PC-9 (cell line): ENCODE measurements at regions not wholly inside any gene's neighbourhood (a gene's known extent, or its start where the extent isn't known, plus 50 kb on each side); places are given as distances from the start of the nearest gene placed in this dataset.

Experiments
- EZH2 ChIP-seq: fragments of 200-600 bp; sonication (generic); IDR thresholded peaks from 2 replicates; pipeline ENCODE4 v1.8.0; 2017; ENCODE audit warnings: antibody characterized with exemption, low read depth
- TF ChIP-seq, protein P1 (sequence below): fragments of 200-600 bp; sonication (generic); conservative IDR thresholded peaks from 2 replicates; pipeline ENCODE4 v1.6.1; 2017; ENCODE audit warnings: mixed run types, antibody characterized with exemption, mild to moderate bottlenecking, moderate library complexity

DNA sequence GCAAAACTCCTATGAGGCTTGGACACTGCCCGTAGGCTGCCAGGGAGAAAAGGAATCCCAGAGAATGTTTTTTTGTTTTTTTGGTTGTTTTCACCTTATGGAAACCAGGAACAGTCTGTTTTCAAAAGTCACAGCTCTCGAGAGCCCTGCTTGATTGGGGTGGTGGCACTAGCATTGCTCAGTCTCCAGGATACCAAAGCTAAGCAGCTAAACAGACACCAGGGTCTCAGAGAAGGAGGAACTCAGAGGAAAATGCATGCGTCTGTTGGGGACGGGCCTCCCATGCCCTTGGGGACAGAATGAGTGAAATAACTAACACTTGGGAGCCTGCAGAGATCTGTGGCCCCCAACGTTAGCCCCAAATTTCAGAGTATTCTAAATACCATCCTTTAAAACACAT, 178.8 kb downstream of the SOX9 start:
- TF ChIP-seq, protein P1, sequence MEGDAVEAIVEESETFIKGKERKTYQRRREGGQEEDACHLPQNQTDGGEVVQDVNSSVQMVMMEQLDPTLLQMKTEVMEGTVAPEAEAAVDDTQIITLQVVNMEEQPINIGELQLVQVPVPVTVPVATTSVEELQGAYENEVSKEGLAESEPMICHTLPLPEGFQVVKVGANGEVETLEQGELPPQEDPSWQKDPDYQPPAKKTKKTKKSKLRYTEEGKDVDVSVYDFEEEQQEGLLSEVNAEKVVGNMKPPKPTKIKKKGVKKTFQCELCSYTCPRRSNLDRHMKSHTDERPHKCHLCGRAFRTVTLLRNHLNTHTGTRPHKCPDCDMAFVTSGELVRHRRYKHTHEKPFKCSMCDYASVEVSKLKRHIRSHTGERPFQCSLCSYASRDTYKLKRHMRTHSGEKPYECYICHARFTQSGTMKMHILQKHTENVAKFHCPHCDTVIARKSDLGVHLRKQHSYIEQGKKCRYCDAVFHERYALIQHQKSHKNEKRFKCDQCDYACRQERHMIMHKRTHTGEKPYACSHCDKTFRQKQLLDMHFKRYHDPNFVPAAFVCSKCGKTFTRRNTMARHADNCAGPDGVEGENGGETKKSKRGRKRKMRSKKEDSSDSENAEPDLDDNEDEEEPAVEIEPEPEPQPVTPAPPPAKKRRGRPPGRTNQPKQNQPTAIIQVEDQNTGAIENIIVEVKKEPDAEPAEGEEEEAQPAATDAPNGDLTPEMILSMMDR, result no peak
- TF ChIP-seq EZH2, result no peak
